Fibroblast of peridontal ligament (primary cell): ENCODE measurements at regions not wholly inside any gene's neighbourhood (a gene's known extent, or its start where the extent isn't known, plus 50 kb on each side); places are given as distances from the start of the nearest gene placed in this dataset.
A peak's percentile ranks its signal among the peaks of the same experiment; 100 is the strongest.

ENCODE experiments used
- DNase-seq: peaks from one replicate; pipeline ENCODE4 v3.0.0-alpha.2; 2010; ENCODE audit errors: extremely low read depth

- peak; percentile 8 for DNase-seq
Measured at GRCh38 chr5:141800617-141801016, 77.6 kb downstream of the PCDH1 start.

GRCh38 chr5:141799507-141800167, 78.6 kb downstream of the PCDH1 start:
- DNase-seq = no peak

GRCh38 chr5:141797425-141797824, 80.8 kb downstream of the PCDH1 start:
- no peak for DNase-seq

- no peak for DNase-seq
Measured at GRCh38 chr5:141795421-141795820, 82.8 kb downstream of the PCDH1 start.

- DNase-seq = no peak
Measured at GRCh38 chr5:141793881-141794280, 84.3 kb downstream of the PCDH1 start.

GRCh38 chr5:141793403-141793802, 84.8 kb downstream of the PCDH1 start:
- DNase-seq = no peak

- DNase-seq = no peak
Measured at GRCh38 chr5:141790630-141791029, 87.6 kb downstream of the PCDH1 start.

- DNase-seq = no peak
Measured at GRCh38 chr5:141789330-141789729, 88.9 kb downstream of the PCDH1 start.

- DNase-seq = no peak
Measured at GRCh38 chr5:141788296-141788970, 89.8 kb downstream of the PCDH1 start.

- DNase-seq = peak; percentile 12
Measured at GRCh38 chr5:141787376-141787775, 90.8 kb downstream of the PCDH1 start.

GRCh38 chr5:141786700-141787099, 91.5 kb downstream of the PCDH1 start:
- no peak for DNase-seq

GRCh38 chr5:141785711-141786110, 92.5 kb downstream of the PCDH1 start:
- DNase-seq = no peak

- DNase-seq = no peak
Measured at GRCh38 chr5:141785135-141785534, 93.1 kb downstream of the PCDH1 start.

GRCh38 chr5:141784529-141784928, 93.7 kb downstream of the PCDH1 start:
- no peak for DNase-seq

GRCh38 chr5:141783947-141784296, 94.3 kb downstream of the PCDH1 start:
- DNase-seq = no peak

GRCh38 chr5:141783005-141783946, 94.9 kb downstream of the PCDH1 start:
- DNase-seq = no peak

GRCh38 chr5:141781910-141782309, 96.3 kb downstream of the PCDH1 start:
- no peak for DNase-seq

GRCh38 chr5:141780952-141781781, 97.0 kb downstream of the PCDH1 start:
- DNase-seq = no peak

GRCh38 chr5:141780240-141780951, 97.8 kb downstream of the PCDH1 start:
- DNase-seq = no peak

- no peak for DNase-seq
Measured at GRCh38 chr5:141779503-141779973, 97.5 kb upstream of the ARAP3 start.

- DNase-seq = no peak
Measured at GRCh38 chr5:141778683-141779082, 96.7 kb upstream of the ARAP3 start.
